Brain microvascular endothelial cell (primary cell): ENCODE measurements at regions not wholly inside any gene's neighbourhood (a gene's known extent, or its start where the extent isn't known, plus 50 kb on each side); places are given as distances from the start of the nearest gene placed in this dataset.

ENCODE experiments used
- DNase-seq: peaks from one replicate; pipeline ENCODE4 v3.0.0-alpha.2; 2020
- H3K27ac ChIP-seq: fragments of 250-450 bp; sonication (Bioruptor Pico); 2 replicates; pipeline ENCODE4 v1.5.1; 2020; ENCODE audit warnings: mild to moderate bottlenecking, moderate library complexity
- H3K27me3 ChIP-seq: fragments of 250-450 bp; sonication (Bioruptor Pico); replicated peaks from 2 replicates; pipeline ENCODE4 v1.5.1; 2020; ENCODE audit warnings: mild to moderate bottlenecking
- H3K36me3 ChIP-seq: fragments of 250-450 bp; sonication (Bioruptor Pico); replicated peaks from 2 replicates; pipeline ENCODE4 v1.5.1; 2020; ENCODE audit warnings: mild to moderate bottlenecking
- H3K4me3 ChIP-seq: 2 replicates; pipeline ENCODE4 v1.5.1; 2011; ENCODE audit warnings: low read depth, mild to moderate bottlenecking, control low read depth, low read length, moderate library complexity
- CTCF ChIP-seq: IDR thresholded peaks from 2 replicates; pipeline ENCODE4 v1.5.1; 2011; ENCODE audit warnings: low read depth, mild to moderate bottlenecking, moderate library complexity, low read length, control low read depth, inconsistent platforms; ENCODE audit errors: missing control alignments
- in situ Hi-C: cut with HindIII; loops from 2 replicates; pipeline ENCODE4 v1.10.0; 2017; ENCODE audit warnings: low sequenced_read_pairs, low pct_ligation_motif_present

- no peak for TF ChIP-seq CTCF
- no peak for DNase-seq
- Histone ChIP-seq H3K27ac (no peak overlapping the region), H3K36me3 (no peaks in the 10 kb centered on the region), H3K27me3 (no peaks in the 10 kb centered on the region), H3K4me3 (no peak overlapping the region)
- in situ Hi-C loops, result no loop called here
Observed at GRCh38 chr7:41122256-41122987, 580.5 kb downstream of the INHBA start.

DNA sequence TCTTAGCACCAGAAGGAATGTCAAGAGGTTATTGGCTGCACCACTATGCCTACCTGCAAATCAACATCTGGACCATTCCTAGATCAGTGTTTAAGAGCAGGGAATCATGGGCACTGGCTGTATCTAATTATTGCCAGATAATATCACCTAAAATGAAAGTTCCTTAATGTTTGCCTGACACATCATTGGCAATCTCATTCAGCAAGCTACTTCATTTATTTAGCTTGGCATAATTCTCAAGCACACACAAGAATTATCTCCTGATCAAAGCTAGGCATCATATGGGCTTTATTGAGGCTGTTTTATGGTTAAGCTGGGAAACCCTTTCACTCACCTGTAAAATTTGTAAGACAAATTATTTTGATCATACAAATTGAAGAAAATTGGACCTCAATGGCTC, 581.7 kb downstream of the INHBA start:
- H3K27me3 ChIP-seq, result no peaks in the 10 kb centered on the region
- no peaks in the 10 kb centered on the region for H3K36me3 ChIP-seq
- DNase-seq, result no peak
- H3K4me3 ChIP-seq, result no peak overlapping the region
- TF ChIP-seq CTCF, result no peak
- in situ Hi-C loops, result no loop called here
- H3K27ac ChIP-seq, result no peak overlapping the region

DNA sequence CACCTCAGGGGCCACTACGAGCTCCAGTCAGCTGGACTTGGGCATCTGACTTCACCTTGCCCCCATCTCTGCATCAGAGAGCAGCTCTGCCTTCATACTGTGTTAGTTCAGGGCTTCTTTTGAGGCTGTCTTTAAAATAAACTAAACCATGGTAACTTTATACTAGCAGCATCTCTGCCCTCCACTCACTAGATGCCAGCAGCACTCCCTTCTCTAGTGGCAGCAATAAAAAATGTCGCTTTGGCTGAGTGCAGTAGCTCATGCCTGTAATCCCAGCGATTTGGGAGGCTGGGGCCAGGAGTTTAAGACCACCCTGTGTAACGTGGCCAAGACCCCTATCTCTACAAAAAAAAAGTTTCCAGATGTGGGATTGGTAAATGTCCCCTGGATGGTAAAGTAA, 584.4 kb downstream of the INHBA start:
- no peaks in the 10 kb centered on the region for H3K27me3 ChIP-seq
- in situ Hi-C loops, result no loop called here
- TF ChIP-seq CTCF, result no peak
- H3K27ac ChIP-seq, result no peak overlapping the region
- no peaks in the 10 kb centered on the region for H3K36me3 ChIP-seq
- DNase-seq, result no peak
- H3K4me3 ChIP-seq, result no peak overlapping the region

DNA sequence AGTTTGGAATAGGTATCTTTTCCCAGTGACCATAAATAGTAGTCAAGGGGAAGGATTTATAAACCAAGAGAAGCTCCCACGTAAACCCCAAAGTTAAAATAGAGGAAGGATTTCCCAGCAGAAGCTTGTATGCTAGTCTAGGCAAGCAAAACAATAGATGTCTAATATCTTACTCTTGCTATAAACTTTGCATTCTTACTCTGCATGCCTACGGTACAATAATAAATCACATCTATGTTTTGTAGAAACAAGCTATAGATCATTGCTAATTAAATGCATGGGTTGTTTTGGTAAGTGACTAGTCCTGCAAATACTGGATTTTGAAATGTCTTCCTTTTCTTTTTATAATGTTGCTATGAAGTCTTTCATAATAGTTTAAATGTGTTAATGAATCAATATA, 585.5 kb downstream of the INHBA start:
- no peak for DNase-seq
- in situ Hi-C loops, result no loop called here
- TF ChIP-seq CTCF, result no peak
- no peak overlapping the region for H3K27ac ChIP-seq
- no peaks in the 10 kb centered on the region for H3K27me3 ChIP-seq
- no peaks in the 10 kb centered on the region for H3K36me3 ChIP-seq
- H3K4me3 ChIP-seq, result no peak overlapping the region

DNA sequence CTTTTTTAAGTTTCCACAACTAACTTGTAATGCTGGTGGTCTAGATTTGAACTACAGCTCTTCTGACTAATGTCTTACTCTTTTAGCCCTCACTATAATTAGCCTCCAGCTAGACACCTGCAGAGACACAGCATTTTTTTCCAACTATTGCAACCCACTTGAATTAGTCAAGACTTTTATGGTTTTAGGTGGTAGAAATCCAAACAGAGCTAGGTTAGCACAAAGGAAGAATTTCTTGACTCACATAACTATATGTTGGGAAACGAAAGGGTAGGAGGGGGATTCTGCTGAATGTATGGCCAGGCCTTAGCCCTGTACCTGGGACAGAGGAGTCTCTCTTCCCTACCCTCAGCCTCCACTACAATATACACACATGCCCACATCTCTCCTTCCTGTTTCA, 586.1 kb downstream of the INHBA start:
- TF ChIP-seq CTCF, result no peak
- Histone ChIP-seq H3K27me3 (no peaks in the 10 kb centered on the region), H3K36me3 (no peaks in the 10 kb centered on the region), H3K27ac (no peak overlapping the region), H3K4me3 (no peak overlapping the region)
- in situ Hi-C loops, result no loop called here
- no peak for DNase-seq

- TF ChIP-seq CTCF, result no peak
- no peak overlapping the region for H3K4me3 ChIP-seq
- no peaks in the 10 kb centered on the region for H3K27me3 ChIP-seq
- no peak overlapping the region for H3K27ac ChIP-seq
- in situ Hi-C loops, result no loop called here
- H3K36me3 ChIP-seq, result no peaks in the 10 kb centered on the region
- no peak for DNase-seq
Observed at GRCh38 chr7:41116337-41116736, 586.6 kb downstream of the INHBA start.
